ENCODE measurements at regions not wholly inside any gene's neighbourhood (a gene's known extent, or its start where the extent isn't known, plus 50 kb on each side); places are given as distances from the start of the nearest gene placed in this dataset.

DNA sequence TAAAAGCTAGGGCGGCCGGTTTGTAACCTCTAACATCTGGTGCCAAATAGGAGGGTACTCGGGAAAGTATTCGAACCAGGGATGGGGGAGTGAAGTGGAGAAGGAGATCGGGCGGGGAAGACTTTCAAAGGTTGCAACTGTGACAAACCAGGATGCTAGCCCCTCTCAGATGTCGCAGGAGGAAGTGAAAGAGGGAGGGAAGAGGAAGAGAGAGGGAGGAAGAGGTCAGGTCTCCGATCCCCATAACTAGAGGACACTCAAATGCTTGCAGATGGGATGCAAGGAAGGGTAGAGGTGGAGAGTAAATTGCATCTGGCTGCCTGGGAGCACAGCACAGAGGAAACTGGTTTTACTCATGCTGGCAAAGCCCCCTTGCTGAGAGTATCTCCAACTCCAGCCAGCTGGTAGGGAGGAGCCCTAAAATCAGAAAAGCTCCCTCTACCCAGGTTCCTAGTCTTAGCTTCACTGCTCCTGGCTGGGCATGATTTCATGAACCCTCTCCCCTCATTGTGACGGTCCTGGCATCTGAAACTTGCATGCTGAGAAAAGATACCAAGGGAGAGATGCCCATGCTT, 696.7 kb upstream of the TBX3 start:
- TF ChIP-seq CTCF (conservative IDR thresholded peaks at IDR 0.05 in 1 of 2, IDR thresholded peaks at IDR 0.05 in 1 of 2; ENCODE audit: low read depth in 1 of 2, low read length in 2 of 2) (no peak), EZH2 (IDR thresholded peaks at IDR 0.05; ENCODE audit: low read length, missing control alignments) (no peak)

Measured in fibroblast of lung (primary cell).